Right cardiac atrium (tissue), 5 donors: ENCODE measurements at regions not wholly inside any gene's neighbourhood (a gene's known extent, or its start where the extent isn't known, plus 50 kb on each side); places are given as distances from the start of the nearest gene placed in this dataset.

Experiments used
- ATAC-seq, 2 donors: fragments of 200-7000 bp; cut with Tn5 transposase; one replicate each; pipeline versions ENCODE4 v1.8.0 to v1.9.1; 2020; ENCODE audit warnings: moderate library complexity in 2 of 2, mild to moderate bottlenecking in 1 of 2
- DNase-seq, 3 donors: peaks; one replicate each; pipeline ENCODE4 v3.0.0-alpha.2; 2020
- H3K27ac ChIP-seq: one replicate; pipeline ENCODE4 v1.5.1; 2013; ENCODE audit warnings: mild to moderate bottlenecking, low read length, control low read depth, moderate library complexity
- H3K27me3 ChIP-seq: one replicate; pipeline ENCODE4 v1.6.1; 2013; ENCODE audit not compliant: control insufficient read depth, insufficient read depth
- H3K4me1 ChIP-seq: one replicate; pipeline ENCODE4 v1.6.1; 2013; ENCODE audit warnings: low read length; ENCODE audit not compliant: control insufficient read depth, insufficient read depth
- H3K4me3 ChIP-seq: one replicate; pipeline ENCODE4 v1.5.1; 2013; ENCODE audit warnings: low read length, control low read depth
- H3K9me3 ChIP-seq: one replicate; pipeline ENCODE4 v1.6.1; 2013; ENCODE audit warnings: low read length; ENCODE audit not compliant: control insufficient read depth
- WGBS: extraction: QIAGEN DNeasy Blood & Tissue Kit; methylation state at CpG from one replicate; pipeline ENCODE4 v1.1.7; 2013; 5-methylcytosine and 5-hydroxymethylcytosine counted together
- intact Hi-C, 4 donors: fragments of 100-400 bp; cut with DNase I; formaldehyde crosslinking; loops; one replicate each; pipeline versions ENCODE4 v1.11.0 to v1.14.0; 2022 to 2023
- donor health status: healthy with polysubstance abuse.
- donor health status: DM: no; HTN: yes; CAD: no.
- donor health status: DM: no; HTN: no; CAD: no.
- donor health status: DM: no; HTN: yes; CAD: no; lungs with severe emphysema.
- donor health status: DM: yes; HTN: yes; CAD: no.

DNA sequence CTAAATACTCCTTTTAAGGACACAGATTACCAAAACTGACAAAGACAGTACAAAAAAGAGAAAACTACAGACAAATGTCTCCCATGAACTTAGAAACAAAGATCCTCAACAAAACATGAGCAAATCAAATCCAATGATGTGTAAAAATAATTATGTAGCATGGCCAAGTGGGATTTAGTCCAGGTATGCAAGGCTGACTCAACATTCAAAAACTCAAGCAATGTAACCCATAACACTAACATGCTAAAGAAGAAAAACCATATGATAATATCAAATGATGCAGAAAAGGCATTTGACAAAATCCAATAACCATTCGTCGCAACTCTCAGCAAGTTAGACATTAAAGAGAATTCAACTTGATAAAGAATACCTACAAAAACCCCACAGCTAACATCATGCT is 239.0 kb upstream of the KLHL29 start:
- ATAC-seq (no peak), DNase-seq (no peak)
- Histone ChIP-seq H3K27ac (no peak overlapping the region), H3K4me3 (no peak overlapping the region), H3K9me3 (no peaks in the 10 kb centered on the region), H3K4me1 (no peaks in the 10 kb centered on the region), H3K27me3 (no peaks in the 10 kb centered on the region)
- intact Hi-C loops, result no loop called here
- WGBS, result 97% methylated on average over 2 of the region's 2 CpGs

DNA sequence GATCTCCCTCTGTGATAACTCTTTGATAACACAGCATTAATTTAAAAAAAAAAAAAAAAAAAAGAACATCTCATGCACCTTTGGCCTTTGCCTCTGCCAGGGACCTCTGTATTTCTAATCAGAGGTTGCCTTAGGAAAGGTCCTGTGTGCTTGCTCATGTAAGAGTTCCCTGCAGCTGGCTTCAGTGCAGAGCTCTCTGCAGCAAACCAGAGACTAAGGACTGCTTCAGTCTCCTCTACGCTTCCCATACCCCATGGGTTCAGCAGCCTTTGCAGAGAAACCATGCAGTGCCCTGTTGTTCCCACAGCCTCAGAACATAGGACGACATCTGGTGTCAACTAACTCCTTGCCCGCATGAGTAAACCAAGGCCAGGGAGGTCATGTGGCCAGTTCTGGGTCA is 236.6 kb upstream of the KLHL29 start:
- intact Hi-C loops, result no loop called here
- H3K27ac ChIP-seq, result no peak overlapping the region
- H3K4me3 ChIP-seq, result no peak overlapping the region
- 79% methylated on average over 3 of the region's 3 CpGs for WGBS
- H3K9me3 ChIP-seq, result no peaks in the 10 kb centered on the region
- no peak for DNase-seq
- no peaks in the 10 kb centered on the region for H3K27me3 ChIP-seq
- no peaks in the 10 kb centered on the region for H3K4me1 ChIP-seq
- ATAC-seq, result no peak

DNA sequence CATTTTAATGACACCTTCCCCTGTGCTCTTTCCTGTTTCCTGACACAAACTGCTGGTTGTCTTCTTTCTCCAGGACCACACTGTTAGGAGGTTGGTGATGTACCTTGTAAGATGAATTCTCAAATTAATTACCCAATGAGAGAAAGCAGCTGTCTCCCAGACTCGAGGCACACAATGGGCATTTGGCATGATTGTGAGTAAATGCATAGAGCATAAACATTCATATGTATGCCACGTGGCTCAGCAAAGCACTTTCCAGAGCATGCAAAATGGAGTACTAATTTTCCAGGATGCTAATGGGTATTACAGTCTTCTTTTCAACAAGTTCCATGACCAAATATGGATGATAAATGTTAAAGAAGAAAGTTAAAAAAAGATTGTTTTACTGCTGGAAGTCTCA is 235.2 kb upstream of the KLHL29 start:
- H3K9me3 ChIP-seq, result no peaks in the 10 kb centered on the region
- no peaks in the 10 kb centered on the region for H3K27me3 ChIP-seq
- no peak overlapping the region for H3K27ac ChIP-seq
- H3K4me3 ChIP-seq, result no peak overlapping the region
- intact Hi-C loops, result no loop called here
- no peaks in the 10 kb centered on the region for H3K4me1 ChIP-seq
- WGBS, result 65% methylated on average over 2 of the region's 2 CpGs
- DNase-seq (no peak), ATAC-seq (no peak)

DNA sequence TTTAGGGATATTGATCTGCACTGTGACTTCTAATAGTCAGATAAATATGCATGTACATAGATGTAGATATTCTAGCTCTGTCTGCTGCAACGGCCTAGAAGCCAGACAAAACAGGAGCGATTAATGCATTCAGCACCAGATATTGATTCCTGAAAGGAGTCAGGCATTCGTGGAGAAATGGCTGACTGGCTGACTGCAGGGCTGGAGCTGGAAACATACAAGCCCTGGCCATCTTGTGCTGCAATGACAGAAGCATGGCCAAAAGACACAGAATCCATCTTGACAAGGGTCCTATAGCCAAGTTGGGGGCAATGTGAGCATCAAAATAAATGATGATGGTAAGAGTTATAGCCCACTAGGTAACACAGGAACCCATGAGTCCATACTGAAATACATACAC is 231.5 kb upstream of the KLHL29 start:
- intact Hi-C loops, result no loop called here
- 82% methylated on average over 3 of the region's 3 CpGs for WGBS
- Histone ChIP-seq H3K27me3 (no peaks in the 10 kb centered on the region), H3K27ac (no peak overlapping the region), H3K9me3 (no peaks in the 10 kb centered on the region), H3K4me1 (no peaks in the 10 kb centered on the region), H3K4me3 (no peak overlapping the region)
- ATAC-seq (no peak), DNase-seq (no peak)

DNA sequence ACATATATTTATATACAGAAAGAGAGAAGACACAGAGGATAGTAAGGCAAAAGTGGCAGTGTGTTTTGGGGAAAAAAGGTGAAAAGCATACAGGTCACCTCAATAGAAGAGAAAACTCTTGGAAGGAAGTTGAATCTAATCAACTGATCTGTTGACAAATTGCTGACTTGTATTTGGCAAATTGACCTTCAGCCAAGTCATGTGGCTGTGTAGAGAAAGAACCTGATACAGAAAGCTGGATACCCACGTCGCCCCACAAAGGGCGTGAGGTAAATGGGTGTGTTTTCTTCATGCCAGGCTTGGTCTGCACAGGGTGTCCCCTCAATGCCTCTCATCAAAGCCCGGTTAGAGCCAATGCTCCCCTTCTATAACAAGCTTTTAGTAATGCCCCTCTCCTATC is 230.0 kb upstream of the KLHL29 start:
- Histone ChIP-seq H3K27ac (no peak overlapping the region), H3K9me3 (no peaks in the 10 kb centered on the region), H3K4me1 (no peaks in the 10 kb centered on the region), H3K4me3 (no peak overlapping the region), H3K27me3 (no peaks in the 10 kb centered on the region)
- no peak for DNase-seq
- WGBS, result 88% methylated on average over 4 of the region's 4 CpGs
- no peak for ATAC-seq
- intact Hi-C loops, result no loop called here

DNA sequence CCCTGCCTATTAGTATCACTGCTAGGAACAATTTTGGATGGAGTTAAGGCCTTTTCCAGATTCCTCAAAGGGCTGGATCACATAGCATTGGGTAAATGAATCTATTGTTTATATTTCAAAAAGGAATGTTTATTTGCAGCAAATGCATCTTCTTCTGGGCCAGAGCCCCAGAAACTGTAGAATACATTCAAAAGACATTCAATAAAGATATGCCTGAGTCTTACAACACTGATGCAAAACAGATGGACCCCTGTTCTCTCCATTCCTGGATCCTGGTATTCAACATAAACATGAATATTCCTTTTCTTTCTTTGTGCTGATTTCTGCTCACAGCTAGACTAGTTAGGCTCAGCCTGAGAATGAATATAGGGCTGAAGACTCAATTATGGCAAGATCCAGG is 227.2 kb upstream of the KLHL29 start:
- Histone ChIP-seq H3K27ac (no peak overlapping the region), H3K27me3 (no peaks in the 10 kb centered on the region), H3K4me1 (no peaks in the 10 kb centered on the region), H3K9me3 (no peaks in the 10 kb centered on the region), H3K4me3 (no peak overlapping the region)
- intact Hi-C loops, result no loop called here
- DNase-seq (no peak), ATAC-seq (no peak)

DNA sequence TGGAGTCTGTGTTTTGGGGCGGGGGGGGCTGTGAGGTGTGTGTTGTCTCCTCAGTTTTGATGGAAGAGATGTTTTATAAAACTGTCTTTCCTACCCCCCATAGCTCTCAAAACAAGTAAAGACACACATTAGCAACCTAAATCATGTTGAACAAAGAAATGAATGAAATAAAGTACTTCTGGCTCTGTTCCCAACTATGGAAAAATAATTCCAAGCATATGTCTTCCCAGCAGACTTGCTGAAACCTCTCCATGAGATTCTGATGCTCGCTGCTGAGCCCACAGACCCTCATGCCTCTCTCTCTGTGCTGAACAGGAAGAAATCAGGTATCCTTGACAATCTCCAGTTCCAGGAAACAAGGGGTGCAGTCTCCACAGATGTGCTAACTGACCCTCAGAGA is 226.7 kb upstream of the KLHL29 start:
- no peak overlapping the region for H3K4me3 ChIP-seq
- DNase-seq, result no peak
- ATAC-seq, result no peak
- H3K9me3 ChIP-seq, result no peaks in the 10 kb centered on the region
- 57% methylated on average over 2 of the region's 2 CpGs for WGBS
- no peaks in the 10 kb centered on the region for H3K27me3 ChIP-seq
- no peak overlapping the region for H3K27ac ChIP-seq
- intact Hi-C loops, result no loop called here
- H3K4me1 ChIP-seq, result no peaks in the 10 kb centered on the region

DNA sequence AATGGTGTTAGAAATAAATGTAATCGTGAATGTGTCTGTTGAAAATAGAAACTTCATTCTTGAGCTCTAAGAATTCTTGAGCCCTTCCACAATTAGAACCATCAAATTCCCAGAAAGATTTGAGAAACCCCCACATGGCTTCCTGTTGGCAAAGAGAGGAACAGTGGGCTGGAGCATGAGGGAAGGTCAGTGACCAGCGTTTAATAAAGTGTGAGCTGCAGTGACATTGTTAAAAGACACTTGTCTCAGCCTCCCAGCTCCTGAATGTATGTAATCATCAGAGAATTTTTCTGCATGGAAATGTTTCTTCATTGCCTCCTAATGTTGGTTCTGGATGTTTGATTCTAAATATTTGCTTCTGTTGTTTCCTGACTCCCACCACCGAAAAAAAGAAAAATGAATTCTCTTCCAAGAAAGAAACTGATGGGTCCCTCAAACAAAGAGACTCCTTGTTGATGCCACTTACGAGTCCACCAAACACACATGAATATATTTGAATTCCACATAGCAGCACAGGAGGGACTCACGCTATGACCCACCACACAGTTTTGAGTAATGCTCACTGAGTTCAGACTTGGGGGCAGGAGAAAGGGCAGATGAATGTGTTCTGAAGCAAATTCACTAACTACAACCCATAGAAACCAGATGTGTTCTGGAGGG is 225.1 kb upstream of the KLHL29 start:
- intact Hi-C loops, result no loop called here
- H3K4me1 ChIP-seq, result no peaks in the 10 kb centered on the region
- H3K27me3 ChIP-seq, result no peaks in the 10 kb centered on the region
- H3K9me3 ChIP-seq, result no peaks in the 10 kb centered on the region
- 48% methylated on average over 5 of the region's 5 CpGs for WGBS
- DNase-seq (no peak), ATAC-seq (no peak)
- H3K27ac ChIP-seq, result no peak overlapping the region
- H3K4me3 ChIP-seq, result no peak overlapping the region

DNA sequence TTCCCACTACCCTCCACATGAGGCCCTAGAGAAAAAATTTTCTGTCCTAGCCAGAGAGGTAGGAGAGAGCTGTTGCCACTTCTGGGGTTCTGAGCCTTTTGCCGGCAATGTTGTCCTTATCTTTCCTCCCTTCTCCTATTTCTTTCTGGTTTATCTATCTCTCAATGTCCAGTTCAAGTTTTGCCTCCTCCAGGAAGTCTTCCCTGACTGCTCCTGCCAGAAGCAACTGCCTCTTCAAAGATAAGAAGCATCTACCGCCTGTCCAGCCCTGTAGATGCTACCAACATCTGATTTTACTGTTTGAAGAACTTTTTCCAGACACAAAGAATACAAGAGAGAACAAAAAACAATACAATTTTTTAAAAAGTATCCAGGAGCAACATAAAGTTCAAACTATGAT is 220.8 kb upstream of the KLHL29 start:
- Histone ChIP-seq H3K4me3 (no peak overlapping the region), H3K9me3 (no peaks in the 10 kb centered on the region), H3K27me3 (no peaks in the 10 kb centered on the region), H3K27ac (no peak overlapping the region), H3K4me1 (no peaks in the 10 kb centered on the region)
- ATAC-seq, result no peak
- WGBS, result 53% methylated on average over 2 of the region's 2 CpGs
- intact Hi-C loops, result no loop called here
- no peak for DNase-seq

DNA sequence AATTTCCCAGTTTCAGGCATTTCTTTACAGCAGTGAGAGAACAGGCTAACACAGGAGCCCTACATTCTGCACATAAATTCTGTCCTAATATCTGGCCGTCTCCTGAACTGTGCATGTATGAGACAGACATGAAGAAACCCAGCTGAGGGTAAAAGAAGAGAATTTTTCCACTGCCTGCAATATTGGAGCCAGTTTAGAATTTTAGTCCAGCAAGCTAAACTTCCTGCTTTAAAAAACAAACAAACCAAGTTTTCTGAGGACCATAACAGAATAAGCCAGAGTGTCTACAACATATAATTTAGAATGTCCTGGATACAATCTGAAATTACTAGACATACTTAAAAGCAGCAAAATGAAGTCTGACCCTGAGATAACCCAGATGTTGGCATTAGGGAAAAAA is 215.1 kb upstream of the KLHL29 start:
- ATAC-seq, result no peak
- intact Hi-C loops, result no loop called here
- 51% methylated on average over 1 of the region's 1 CpG for WGBS
- Histone ChIP-seq H3K27me3 (no peaks in the 10 kb centered on the region), H3K4me1 (no peaks in the 10 kb centered on the region), H3K4me3 (no peak overlapping the region), H3K27ac (no peak overlapping the region), H3K9me3 (no peaks in the 10 kb centered on the region)
- no peak for DNase-seq

DNA sequence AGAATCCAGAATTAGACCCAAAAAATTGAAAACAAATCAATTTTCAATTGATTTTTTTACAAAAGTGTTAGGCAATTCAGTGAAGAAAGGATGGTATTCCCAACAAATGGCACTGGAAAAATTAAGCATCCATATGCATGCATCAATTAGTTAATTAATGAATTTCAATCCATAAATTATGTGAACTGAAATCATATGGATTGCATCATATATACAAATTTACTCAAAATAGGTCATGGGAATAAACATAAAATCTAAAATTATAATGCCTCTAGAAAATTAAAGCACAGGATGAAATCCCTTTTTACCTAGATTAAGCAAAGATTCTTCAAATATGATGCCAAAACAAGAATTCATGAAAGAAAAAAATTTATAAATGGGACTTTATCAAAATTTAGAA is 213.9 kb upstream of the KLHL29 start:
- Histone ChIP-seq H3K9me3 (no peaks in the 10 kb centered on the region), H3K27me3 (no peaks in the 10 kb centered on the region)

DNA sequence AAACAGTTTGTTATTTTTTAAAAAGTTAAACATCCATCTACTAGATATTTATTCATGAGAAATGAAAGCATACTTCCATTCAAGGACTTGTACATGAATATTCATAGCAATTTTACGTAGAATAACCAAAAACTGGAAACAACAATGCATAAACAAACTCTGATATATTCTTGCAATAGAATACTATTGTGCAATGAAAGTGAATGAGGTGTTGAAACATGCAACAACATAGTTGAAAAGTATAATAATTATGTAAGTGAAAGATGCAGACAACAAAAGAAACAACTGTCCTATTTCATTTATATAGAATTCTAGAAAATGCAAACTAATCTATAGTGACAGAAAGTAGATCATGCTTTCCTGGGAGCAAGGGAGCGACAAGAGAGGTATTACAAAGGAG is 206.6 kb upstream of the KLHL29 start:
- ATAC-seq, result no peak
- Histone ChIP-seq H3K4me1 (no peaks in the 10 kb centered on the region), H3K4me3 (no peak overlapping the region), H3K27ac (no peak overlapping the region), H3K9me3 (peaks cover 3% of the 10 kb centered on the region), H3K27me3 (no peaks in the 10 kb centered on the region)
- intact Hi-C loops, result no loop called here
- WGBS, result 70% methylated on average over 2 of the region's 2 CpGs
- DNase-seq, result no peak

More for the DNA sequence above, 213.9 kb upstream of the KLHL29 start:
- DNase-seq (no peak), ATAC-seq (no peak)
- Histone ChIP-seq H3K27ac (no peak overlapping the region), H3K4me1 (no peaks in the 10 kb centered on the region), H3K4me3 (no peak overlapping the region)
- intact Hi-C loops, result no loop called here
